ACHN (cell line): ENCODE measurements at regions not wholly inside any gene's neighbourhood (a gene's known extent, or its start where the extent isn't known, plus 50 kb on each side); places are given as distances from the start of the nearest gene placed in this dataset.
"Not testable (repeated sequence)": the region's sequence is repeated elsewhere in the genome, so short reads cannot be mapped to it uniquely, and the experiment has no call there.

Experiments used
- DNase-seq: peaks from one replicate; pipeline ENCODE4 v3.0.0-alpha.2; 2015
- in situ Hi-C: cut with HindIII; loops from 2 replicates; pipeline ENCODE4 v1.10.0; 2017; ENCODE audit warnings: low sequenced_read_pairs, low pct_ligation_motif_present, low pct_unique_long_range_greater_than_20kb

- in situ Hi-C loops: no loop called here
- DNase-seq: no peak
Observed at GRCh38 chr12:87039536-87039935, 783.3 kb upstream of the MGAT4C start.

- no peak for DNase-seq
- in situ Hi-C loops: no loop called here
Observed at GRCh38 chr12:87038098-87038497, 781.9 kb upstream of the MGAT4C start.

- DNase-seq: no peak
- in situ Hi-C loops: no loop called here
Observed at GRCh38 chr12:87025976-87026375, 769.8 kb upstream of the MGAT4C start.

- DNase-seq: no peak
- in situ Hi-C loops: no loop called here
Observed at GRCh38 chr12:87021400-87021799, 765.2 kb upstream of the MGAT4C start.

- DNase-seq: no peak
- in situ Hi-C loops: no loop called here
Observed at GRCh38 chr12:87020071-87020470, 763.9 kb upstream of the MGAT4C start.

- no peak for DNase-seq
- in situ Hi-C loops: no loop called here
Observed at GRCh38 chr12:87015352-87015751, 759.2 kb upstream of the MGAT4C start.

- DNase-seq: no peak
- in situ Hi-C loops: no loop called here
Observed at GRCh38 chr12:87008785-87009384, 752.7 kb upstream of the MGAT4C start.

- no peak for DNase-seq
- in situ Hi-C loops: no loop called here
Observed at GRCh38 chr12:87001102-87001501, 744.9 kb upstream of the MGAT4C start.

- DNase-seq: no peak
- in situ Hi-C loops: no loop called here
Observed at GRCh38 chr12:86985298-86985697, 729.1 kb upstream of the MGAT4C start.

- in situ Hi-C loops, DNase-seq: not testable (repeated sequence)
Observed at GRCh38 chr12:86970595-86970994, 714.4 kb upstream of the MGAT4C start.

- in situ Hi-C loops: no loop called here
- no peak for DNase-seq
Observed at GRCh38 chr12:86959766-86960458, 703.7 kb upstream of the MGAT4C start.

- in situ Hi-C loops: no loop called here
- no peak for DNase-seq
Observed at GRCh38 chr12:86950444-86950843, 694.3 kb upstream of the MGAT4C start.

GRCh38 chr12:86950043-86950442, 693.9 kb upstream of the MGAT4C start:
- DNase-seq: no peak
- in situ Hi-C loops: no loop called here

GRCh38 chr12:86948851-86949250, 692.7 kb upstream of the MGAT4C start:
- in situ Hi-C loops: no loop called here
- no peak for DNase-seq

- DNase-seq: no peak
- in situ Hi-C loops: no loop called here
Observed at GRCh38 chr12:86945685-86946196, 689.5 kb upstream of the MGAT4C start.

- DNase-seq, in situ Hi-C loops: not testable (repeated sequence)
Observed at GRCh38 chr12:86944197-86944819, 688.1 kb upstream of the MGAT4C start.

GRCh38 chr12:86931714-86932113, 675.5 kb upstream of the MGAT4C start:
- in situ Hi-C loops: no loop called here
- no peak for DNase-seq

GRCh38 chr12:86929962-86930361, 673.8 kb upstream of the MGAT4C start:
- no peak for DNase-seq
- in situ Hi-C loops: no loop called here

GRCh38 chr12:86917121-86917520, 660.9 kb upstream of the MGAT4C start:
- in situ Hi-C loops: no loop called here
- DNase-seq: no peak

- in situ Hi-C loops: no loop called here
- peak; percentile 64 for DNase-seq
Observed at GRCh38 chr12:86914721-86915120, 658.5 kb upstream of the MGAT4C start.
